Gastroesophageal sphincter (tissue), 4 donors: ENCODE measurements at regions not wholly inside any gene's neighbourhood (a gene's known extent, or its start where the extent isn't known, plus 50 kb on each side); places are given as distances from the start of the nearest gene placed in this dataset.

Experiments used
- ATAC-seq: fragments of 150-250 bp; one replicate; pipeline ENCODE4 v1.9.1; 2016; ENCODE audit warnings: mild to moderate bottlenecking, moderate library complexity
- H3K27ac ChIP-seq, 4 donors: fragments of 200-600 bp; sonication (generic) in 3 of 4; 1 replicate in 3 of 4; 2 replicates in 1 of 4; pipeline ENCODE4 v1.5.1; 2016 to 2019
- H3K27me3 ChIP-seq: fragments of 200-600 bp; sonication (generic); one replicate; pipeline ENCODE4 v1.5.1; 2019
- H3K36me3 ChIP-seq, 2 donors: fragments of 200-600 bp; sonication (generic); one replicate each; pipeline ENCODE4 v1.5.1; 2019; ENCODE audit warnings: control low read depth in 1 of 2
- H3K4me1 ChIP-seq, 3 donors: fragments of 200-600 bp; sonication (generic); 1 replicate in 2 of 3; 2 replicates in 1 of 3; pipeline ENCODE4 v1.5.1; 2016 to 2019; ENCODE audit warnings: control low read depth in 2 of 3
- H3K4me3 ChIP-seq, 2 donors: fragments of 200-600 bp; sonication (generic); one replicate each; pipeline ENCODE4 v1.5.1; 2019; ENCODE audit warnings: mild to moderate bottlenecking in 1 of 2, moderate library complexity in 1 of 2
- H3K9me3 ChIP-seq, 3 donors: fragments of 200-600 bp; sonication (generic); one replicate each; pipeline ENCODE4 v1.5.1; 2017 to 2019; ENCODE audit warnings: control low read depth in 2 of 3
- EP300 ChIP-seq: sonication (generic); formaldehyde crosslinking; IDR thresholded peaks from one replicate; pipeline ENCODE4 v1.6.1; 2017; ENCODE audit warnings: antibody characterized with exemption, mild to moderate bottlenecking
- POLR2A ChIP-seq, 2 donors: fragments of 450-650 bp; IDR thresholded peaks; one replicate each; pipeline ENCODE4 v1.6.1; 2017; ENCODE audit warnings: antibody characterized with exemption in 2 of 2, mild to moderate bottlenecking in 2 of 2, moderate library complexity in 1 of 2
- POLR2AphosphoS5 ChIP-seq: sonication (generic); formaldehyde crosslinking; IDR thresholded peaks from one replicate; pipeline ENCODE4 v1.6.1; 2017; ENCODE audit warnings: antibody characterized with exemption
- WGBS, 2 donors: methylation state at CpG; one replicate each; pipeline ENCODE4 v1.1.5; 2018; ENCODE audit warnings: low coverage in 1 of 2; 5-methylcytosine and 5-hydroxymethylcytosine counted together
- TF ChIP-seq, protein P1 (sequence below), 4 experiments: fragments of 200-600 bp in 2 of 4; fragments of 450-650 bp in 2 of 4; sonication (generic) in 1 of 4; IDR thresholded peaks; one replicate each; pipeline ENCODE4 v1.5.1; 2017 to 2019; ENCODE audit warnings: antibody characterized with exemption in 4 of 4, mild to moderate bottlenecking in 2 of 4, moderate library complexity in 2 of 4

DNA sequence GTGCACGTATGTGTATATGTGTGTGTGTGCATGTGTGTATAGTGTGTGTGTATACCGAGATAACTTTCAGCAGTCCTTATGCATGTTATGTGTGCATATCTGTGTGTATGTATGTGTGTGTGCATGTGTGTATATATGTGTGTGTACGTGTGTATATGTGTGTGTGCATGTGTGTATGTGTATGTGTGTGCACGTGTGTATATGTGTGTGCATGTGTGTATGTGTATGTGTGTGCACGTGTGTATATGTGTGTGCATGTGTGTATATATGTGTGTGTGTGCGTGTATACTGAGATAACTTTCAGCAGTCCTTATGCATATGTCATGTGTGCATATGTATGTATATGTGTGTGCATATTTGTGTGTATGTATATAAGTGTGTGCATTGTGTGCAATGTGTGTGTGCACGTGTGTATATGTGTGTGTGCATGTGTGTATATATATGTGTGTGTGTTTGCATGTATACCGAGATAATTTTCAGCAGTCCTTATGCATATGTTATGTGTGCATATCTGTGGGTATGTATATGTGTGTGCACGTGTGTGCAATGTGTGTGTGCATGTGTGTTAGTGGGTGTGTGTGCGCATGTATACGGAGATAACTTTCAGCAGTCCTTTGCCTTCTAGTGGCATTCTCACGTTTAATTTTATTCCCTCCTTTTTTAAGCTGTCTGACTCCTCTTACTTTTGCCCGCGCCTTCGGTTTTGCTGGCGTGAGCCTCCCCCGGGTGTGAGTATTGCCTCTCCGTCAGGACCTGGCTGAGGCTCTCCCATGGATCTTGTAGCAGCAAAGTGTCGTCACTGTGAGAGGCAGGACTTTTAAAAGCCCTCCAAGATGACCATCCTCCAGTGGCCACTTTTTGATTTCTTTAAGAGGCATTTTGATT is 99.6 kb upstream of the SHOX start:
- Histone ChIP-seq H3K4me1 (no peaks in the 10 kb centered on the region), H3K4me3 (no peak overlapping the region), H3K27ac (no peak overlapping the region), H3K36me3 (no peaks in the 10 kb centered on the region), H3K9me3 (no peaks in the 10 kb centered on the region), H3K27me3 (peaks cover 6% of the 10 kb centered on the region)
- TF ChIP-seq, protein P1, sequence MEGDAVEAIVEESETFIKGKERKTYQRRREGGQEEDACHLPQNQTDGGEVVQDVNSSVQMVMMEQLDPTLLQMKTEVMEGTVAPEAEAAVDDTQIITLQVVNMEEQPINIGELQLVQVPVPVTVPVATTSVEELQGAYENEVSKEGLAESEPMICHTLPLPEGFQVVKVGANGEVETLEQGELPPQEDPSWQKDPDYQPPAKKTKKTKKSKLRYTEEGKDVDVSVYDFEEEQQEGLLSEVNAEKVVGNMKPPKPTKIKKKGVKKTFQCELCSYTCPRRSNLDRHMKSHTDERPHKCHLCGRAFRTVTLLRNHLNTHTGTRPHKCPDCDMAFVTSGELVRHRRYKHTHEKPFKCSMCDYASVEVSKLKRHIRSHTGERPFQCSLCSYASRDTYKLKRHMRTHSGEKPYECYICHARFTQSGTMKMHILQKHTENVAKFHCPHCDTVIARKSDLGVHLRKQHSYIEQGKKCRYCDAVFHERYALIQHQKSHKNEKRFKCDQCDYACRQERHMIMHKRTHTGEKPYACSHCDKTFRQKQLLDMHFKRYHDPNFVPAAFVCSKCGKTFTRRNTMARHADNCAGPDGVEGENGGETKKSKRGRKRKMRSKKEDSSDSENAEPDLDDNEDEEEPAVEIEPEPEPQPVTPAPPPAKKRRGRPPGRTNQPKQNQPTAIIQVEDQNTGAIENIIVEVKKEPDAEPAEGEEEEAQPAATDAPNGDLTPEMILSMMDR (IDR thresholded peaks at IDR 0.05), result no peak
- no peak for TF ChIP-seq POLR2A (IDR thresholded peaks at IDR 0.05)
- no peak for TF ChIP-seq EP300
- TF ChIP-seq POLR2AphosphoS5, result no peak
- ATAC-seq, result no peak
- WGBS, 2 donors, result 48% methylated on average over 18 to 19 of the region's 19 CpGs

DNA sequence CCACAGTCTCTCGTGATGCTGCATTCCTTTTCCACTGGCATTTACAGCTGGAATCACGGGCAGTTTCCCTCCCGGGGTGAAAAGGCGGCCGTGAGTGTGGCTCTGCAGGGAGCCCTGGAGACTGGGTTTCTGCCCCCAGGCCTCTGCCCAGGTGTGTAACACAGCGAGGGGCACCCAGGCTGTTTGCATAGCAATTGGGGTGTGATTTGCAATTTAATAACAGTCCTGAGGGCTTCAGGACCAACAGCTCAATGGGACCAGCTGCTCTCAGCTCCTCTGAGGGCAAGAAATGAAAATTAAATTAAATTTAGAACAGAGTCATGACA is 99.0 kb upstream of the SHOX start:
- no peaks in the 10 kb centered on the region for H3K27me3 ChIP-seq
- no peak for ATAC-seq
- no peaks in the 10 kb centered on the region for H3K36me3 ChIP-seq
- H3K4me1 ChIP-seq, result no peaks in the 10 kb centered on the region
- 0% methylated on average over 1 of the region's 6 CpGs; no CpG with 5 or more reads in 1 of the 2 donors for WGBS, 2 donors
- peaks cover 0 to 1% (median 0%) of the 10 kb centered on the region in 3 donors for H3K9me3 ChIP-seq
- TF ChIP-seq POLR2AphosphoS5, result no peak
- no peak for TF ChIP-seq POLR2A (IDR thresholded peaks at IDR 0.05)
- TF ChIP-seq, protein P1 (IDR thresholded peaks at IDR 0.05), result no peak
- TF ChIP-seq EP300, result no peak
- no peak overlapping the region for H3K27ac ChIP-seq
- H3K4me3 ChIP-seq, result no peak overlapping the region

DNA sequence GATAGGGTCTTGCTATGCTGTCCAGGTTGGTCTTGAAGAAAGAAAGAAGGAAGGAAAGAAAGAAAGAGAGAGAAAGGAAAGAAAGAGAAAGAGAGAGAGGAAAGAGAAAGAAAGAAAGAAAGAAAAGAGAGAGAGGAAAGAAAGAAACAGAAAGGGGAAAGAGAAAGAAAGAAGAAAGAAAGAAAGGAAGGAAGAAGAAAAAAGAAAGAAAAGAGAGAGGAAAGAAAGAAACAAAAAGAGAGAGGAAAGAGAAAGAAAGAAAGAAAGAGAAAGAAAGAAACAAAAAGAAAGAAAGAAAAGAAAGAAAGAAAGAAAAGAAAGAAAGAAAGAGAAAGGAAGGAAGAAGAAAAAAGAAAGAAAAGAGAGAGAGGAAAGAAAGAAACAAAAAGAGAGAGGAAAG is 95.8 kb upstream of the SHOX start:
- no peak overlapping the region for H3K27ac ChIP-seq
- no peaks in the 10 kb centered on the region for H3K36me3 ChIP-seq
- H3K27me3 ChIP-seq, result no peaks in the 10 kb centered on the region
- no peak for ATAC-seq
- no peak overlapping the region for H3K4me3 ChIP-seq
- TF ChIP-seq, protein P1 (IDR thresholded peaks at IDR 0.05), result no peak
- TF ChIP-seq POLR2AphosphoS5 (no peak), POLR2A (IDR thresholded peaks at IDR 0.05) (no peak), EP300 (no peak)
- no peaks in the 10 kb centered on the region for H3K4me1 ChIP-seq
- peaks cover 0 to 8% (median 0%) of the 10 kb centered on the region in 3 donors for H3K9me3 ChIP-seq

DNA sequence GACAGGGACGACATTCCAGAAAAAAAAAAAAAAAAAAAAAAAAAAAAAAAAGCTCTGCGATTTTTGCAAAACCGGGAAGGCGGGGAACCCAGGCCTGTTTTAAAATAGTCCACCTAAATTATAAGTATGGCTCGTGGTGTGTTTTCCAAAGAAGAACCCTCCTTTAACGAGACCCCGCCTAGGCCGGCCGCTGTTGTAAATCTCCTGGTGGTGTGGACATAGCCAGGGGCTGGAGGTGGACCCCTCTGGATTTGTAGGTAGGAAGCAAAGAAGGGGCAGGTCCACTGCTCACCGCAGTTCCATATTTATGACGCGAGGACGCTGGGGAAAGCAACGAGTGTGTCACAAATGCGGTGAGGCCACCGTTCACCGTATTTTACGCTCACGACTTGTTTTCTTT is 94.0 kb upstream of the SHOX start:
- no peak overlapping the region for H3K27ac ChIP-seq
- no peak overlapping the region for H3K4me3 ChIP-seq
- 88 to 91% methylated on average over 17 of the region's 19 CpGs for WGBS, 2 donors
- TF ChIP-seq, protein P1 (IDR thresholded peaks at IDR 0.05), result no peak
- TF ChIP-seq POLR2A (IDR thresholded peaks at IDR 0.05) (no peak), POLR2AphosphoS5 (no peak)
- peaks cover 0 to 8% (median 0%) of the 10 kb centered on the region in 3 donors for H3K9me3 ChIP-seq
- ATAC-seq, result no peak
- H3K36me3 ChIP-seq, result no peaks in the 10 kb centered on the region
- no peaks in the 10 kb centered on the region for H3K4me1 ChIP-seq
- no peaks in the 10 kb centered on the region for H3K27me3 ChIP-seq

DNA sequence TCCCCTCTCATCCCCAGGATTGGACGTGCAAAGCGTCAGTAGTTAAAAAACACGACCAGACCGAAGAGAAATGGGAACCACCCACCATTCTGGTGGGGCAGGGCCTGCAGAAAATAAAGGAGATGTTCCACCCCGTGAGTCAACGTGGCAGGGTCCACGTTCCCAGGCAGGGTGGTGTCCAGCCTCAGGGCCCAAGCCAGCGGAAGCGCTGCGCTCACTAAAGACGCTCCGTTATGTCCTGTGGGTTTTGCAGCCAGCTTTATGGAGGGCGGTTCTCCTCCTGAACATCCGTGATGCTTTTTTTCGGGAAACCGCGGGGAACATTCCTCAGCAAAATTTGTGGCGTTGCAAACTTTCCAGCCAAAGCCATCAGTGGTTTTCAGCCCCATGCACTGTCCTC is 93.4 kb upstream of the SHOX start:
- H3K27me3 ChIP-seq, result no peaks in the 10 kb centered on the region
- H3K9me3 ChIP-seq, result peaks cover 0 to 8% (median 0%) of the 10 kb centered on the region in 3 donors
- H3K27ac ChIP-seq, result no peak overlapping the region
- no peak for ATAC-seq
- H3K4me3 ChIP-seq, result no peak overlapping the region
- H3K36me3 ChIP-seq, result no peaks in the 10 kb centered on the region
- no peaks in the 10 kb centered on the region for H3K4me1 ChIP-seq
- TF ChIP-seq, protein P1 (IDR thresholded peaks at IDR 0.05), result no peak
- no peak for TF ChIP-seq POLR2A (IDR thresholded peaks at IDR 0.05)
- 81 to 100% methylated on average over 3 to 12 of the region's 18 CpGs for WGBS, 2 donors
